ENCODE measurements at regions not wholly inside any gene's neighbourhood (a gene's known extent, or its start where the extent isn't known, plus 50 kb on each side); places are given as distances from the start of the nearest gene placed in this dataset.
A peak's percentile ranks its signal among the peaks of the same experiment; 100 is the strongest.

DNA sequence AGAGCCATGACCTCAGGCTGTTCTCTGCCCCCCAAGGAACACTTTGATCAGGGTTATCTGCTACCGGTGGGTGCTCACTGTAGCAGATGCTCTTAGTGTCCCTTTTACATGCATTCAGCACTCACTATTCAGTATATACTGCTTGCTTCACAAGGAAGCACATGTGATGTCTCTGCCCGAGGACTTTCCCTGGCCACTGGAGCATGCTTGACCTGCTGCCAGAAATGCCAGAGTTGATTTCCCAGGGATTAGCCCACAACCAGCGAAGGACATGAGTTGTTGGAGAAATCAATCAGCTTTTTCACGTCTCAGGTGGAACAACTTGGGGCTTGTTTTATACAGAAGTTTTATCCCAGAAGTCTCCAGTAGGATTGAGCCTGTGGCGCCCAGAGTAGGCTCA lies 51.2 kb upstream of the RPS6KA3 start:
- no peak for TF ChIP-seq Cebpa-rat (IDR thresholded peaks at IDR 0.05)
- no peak overlapping the region for H3K9ac ChIP-seq

More for the DNA sequence above, 51.2 kb upstream of the RPS6KA3 start:
- H3K27ac ChIP-seq, result no peak overlapping the region
- peaks cover 0 to 7% (median 0%) of the 10 kb centered on the region in 11 experiments; a peak in 1 of 22 replicates for H3K27me3 ChIP-seq
- H3K4me3 ChIP-seq, result no peak overlapping the region
- H3K4me2 ChIP-seq, result peak overlapping the region in 4 of 11 experiments; percentile 2 to 13 (median 11); a peak in 3 of 22 replicates
- H3K4me1 ChIP-seq, result peaks cover 45 to 69% (median 55%) of the 10 kb centered on the region in 10 experiments
- no peaks in the 10 kb centered on the region for H3K36me3 ChIP-seq
- H3K9me3 ChIP-seq (replicated peaks in 1 of 11), result no peaks in the 10 kb centered on the region
- H4K20me1 ChIP-seq, result no peaks in the 10 kb centered on the region
